ENCODE measurements at regions not wholly inside any gene's neighbourhood (a gene's known extent, or its start where the extent isn't known, plus 50 kb on each side); places are given as distances from the start of the nearest gene placed in this dataset.
A peak's percentile ranks its signal among the peaks of the same experiment; 100 is the strongest.

DNA sequence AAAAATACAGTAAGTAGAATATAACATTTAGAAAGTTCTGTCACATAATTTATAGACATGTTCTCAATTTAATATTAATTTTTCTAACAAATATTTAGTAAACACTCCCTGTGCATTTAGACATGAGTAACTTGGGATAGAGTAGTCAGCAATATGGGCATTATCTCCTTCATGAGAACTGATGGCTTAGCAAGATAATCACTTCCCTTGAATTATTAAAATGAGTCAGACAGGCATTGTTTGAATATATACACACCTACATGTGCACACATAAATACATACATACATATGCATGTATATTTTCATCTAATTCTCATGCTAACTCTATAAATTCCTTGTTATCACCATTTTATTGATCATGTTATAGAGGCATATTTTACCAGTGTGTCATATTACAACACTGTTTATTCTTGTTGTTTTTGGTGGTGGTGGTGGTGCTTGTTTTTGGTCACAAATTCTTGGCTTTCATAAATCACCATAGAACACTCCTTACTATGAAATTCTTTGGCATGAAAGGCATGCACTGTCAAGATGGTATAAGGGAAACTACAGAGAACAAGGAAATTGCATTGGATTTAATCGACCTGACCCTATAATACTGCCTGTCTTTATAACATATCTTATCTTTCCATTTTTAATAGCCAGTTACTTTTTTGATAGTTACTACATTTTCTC lies 434.5 kb upstream of the MANEA start:
- no peak overlapping the region for H3K4me3 ChIP-seq (ENCODE audit: low read depth, poor library complexity, severe bottlenecking)
- intact Hi-C loops (cut with DNase I; ENCODE audit: low total_unique reads), result no loop called here
- no peak for TF ChIP-seq POLR2A (IDR thresholded peaks at IDR 0.05)
- TF ChIP-seq, protein P1, sequence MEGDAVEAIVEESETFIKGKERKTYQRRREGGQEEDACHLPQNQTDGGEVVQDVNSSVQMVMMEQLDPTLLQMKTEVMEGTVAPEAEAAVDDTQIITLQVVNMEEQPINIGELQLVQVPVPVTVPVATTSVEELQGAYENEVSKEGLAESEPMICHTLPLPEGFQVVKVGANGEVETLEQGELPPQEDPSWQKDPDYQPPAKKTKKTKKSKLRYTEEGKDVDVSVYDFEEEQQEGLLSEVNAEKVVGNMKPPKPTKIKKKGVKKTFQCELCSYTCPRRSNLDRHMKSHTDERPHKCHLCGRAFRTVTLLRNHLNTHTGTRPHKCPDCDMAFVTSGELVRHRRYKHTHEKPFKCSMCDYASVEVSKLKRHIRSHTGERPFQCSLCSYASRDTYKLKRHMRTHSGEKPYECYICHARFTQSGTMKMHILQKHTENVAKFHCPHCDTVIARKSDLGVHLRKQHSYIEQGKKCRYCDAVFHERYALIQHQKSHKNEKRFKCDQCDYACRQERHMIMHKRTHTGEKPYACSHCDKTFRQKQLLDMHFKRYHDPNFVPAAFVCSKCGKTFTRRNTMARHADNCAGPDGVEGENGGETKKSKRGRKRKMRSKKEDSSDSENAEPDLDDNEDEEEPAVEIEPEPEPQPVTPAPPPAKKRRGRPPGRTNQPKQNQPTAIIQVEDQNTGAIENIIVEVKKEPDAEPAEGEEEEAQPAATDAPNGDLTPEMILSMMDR (IDR thresholded peaks at IDR 0.05), result no peak
- WGBS, 2 donors, result 59 to 78% methylated on average over 1 of the region's 1 CpG
- DNase-seq (ENCODE audit: low spot score in 2 of 2), result no peak

DNA sequence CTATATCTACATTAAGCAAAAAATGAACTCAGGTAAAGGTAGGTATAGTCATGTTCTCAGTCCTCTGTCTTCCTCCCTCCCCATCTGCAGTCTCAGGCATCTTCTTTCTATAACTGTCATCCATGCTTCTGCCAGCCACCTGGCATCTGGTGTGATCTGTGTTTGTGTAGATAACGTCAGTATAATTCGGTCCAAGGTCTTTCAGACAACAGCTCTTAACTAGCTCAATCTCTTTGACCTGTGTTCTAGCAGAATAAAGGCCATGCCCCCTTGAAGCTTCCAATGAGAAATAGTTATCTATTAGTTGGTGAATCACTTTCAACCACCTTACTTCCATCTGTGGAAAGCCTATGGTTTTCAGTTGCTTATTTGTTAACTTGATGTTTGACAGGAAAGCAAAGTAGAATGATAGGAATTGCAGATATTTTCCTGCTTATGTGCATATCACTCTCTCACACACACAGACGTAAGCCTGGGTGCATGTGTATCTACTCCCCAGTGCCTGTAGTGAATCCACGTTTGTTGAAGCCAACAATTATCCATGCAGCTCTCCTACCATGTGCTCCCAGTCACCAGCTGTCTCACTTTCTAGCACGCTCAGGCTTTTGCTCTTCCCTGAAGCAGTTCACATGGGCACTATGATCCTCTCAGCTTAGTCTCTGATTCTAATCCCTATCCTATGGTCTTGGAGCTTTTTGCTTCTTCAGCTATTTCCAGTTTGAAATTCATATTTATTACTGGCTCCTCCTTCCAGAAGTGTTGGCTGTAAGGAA lies 433.7 kb upstream of the MANEA start:
- peak overlapping the region; percentile 2 for H3K4me3 ChIP-seq (ENCODE audit: low read depth, poor library complexity, severe bottlenecking)
- WGBS, 2 donors, result 38 to 66% methylated on average over 5 of the region's 5 CpGs
- no peak for TF ChIP-seq POLR2A (IDR thresholded peaks at IDR 0.05)
- TF ChIP-seq, protein P1 (IDR thresholded peaks at IDR 0.05), result no peak
- intact Hi-C loops (cut with DNase I; ENCODE audit: low total_unique reads), result no loop called here
- no peak for DNase-seq (ENCODE audit: low spot score in 2 of 2)

DNA sequence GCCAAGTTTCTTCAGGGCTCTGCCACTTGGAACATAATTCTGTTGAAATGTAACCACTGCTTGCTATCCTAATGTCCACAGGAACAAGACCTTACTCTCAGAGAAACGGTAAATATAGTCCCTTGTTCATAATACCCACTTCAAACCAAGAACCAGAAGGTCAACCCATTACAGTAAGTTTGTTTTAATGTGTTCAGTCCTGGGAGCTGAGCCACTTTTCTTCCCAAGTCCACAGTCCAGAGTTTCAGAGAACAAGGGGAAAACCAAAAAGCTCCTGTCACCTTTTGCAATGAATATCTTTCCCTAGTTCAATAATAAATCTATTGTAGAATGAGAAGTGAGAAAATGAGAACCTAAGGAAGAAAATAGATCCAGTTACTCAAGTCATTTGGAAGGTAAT lies 431.9 kb upstream of the MANEA start:
- TF ChIP-seq, protein P1 (IDR thresholded peaks at IDR 0.05), result no peak
- TF ChIP-seq POLR2A (IDR thresholded peaks at IDR 0.05), result no peak

DNA sequence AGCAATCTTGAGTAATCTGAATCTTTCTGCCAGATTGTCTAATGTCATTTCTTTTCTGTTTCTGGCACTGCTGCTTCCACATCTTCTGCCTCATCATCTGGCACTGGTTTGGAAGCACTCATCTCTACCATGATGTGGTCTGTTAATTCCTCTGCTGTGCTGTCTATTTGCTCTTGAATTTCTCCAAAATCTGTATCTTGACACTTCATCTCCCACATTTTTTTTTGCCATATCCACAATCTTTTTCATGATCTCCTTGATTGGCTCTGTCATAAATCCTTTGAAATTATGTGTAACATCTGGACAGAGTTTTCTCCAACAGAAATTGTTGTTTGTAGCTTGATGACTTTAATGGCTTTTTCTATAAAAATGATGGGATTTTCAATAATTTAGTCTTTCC lies 417.8 kb upstream of the MANEA start:
- no peak for DNase-seq (ENCODE audit: low spot score in 2 of 2)
- no peak overlapping the region for H3K4me3 ChIP-seq (ENCODE audit: low read depth, poor library complexity, severe bottlenecking)
- TF ChIP-seq POLR2A (IDR thresholded peaks at IDR 0.05), result no peak
- TF ChIP-seq, protein P1 (IDR thresholded peaks at IDR 0.05), result no peak
- intact Hi-C loops (cut with DNase I; ENCODE audit: low total_unique reads), result no loop called here

More for the DNA sequence above, 431.9 kb upstream of the MANEA start:
- H3K4me3 ChIP-seq (ENCODE audit: low read depth, poor library complexity, severe bottlenecking), result no peak overlapping the region
- no peak for DNase-seq (ENCODE audit: low spot score in 2 of 2)
- WGBS, 2 donors, result 56 to 59% methylated on average over 1 of the region's 1 CpG
- intact Hi-C loops (cut with DNase I; ENCODE audit: low total_unique reads), result no loop called here

DNA sequence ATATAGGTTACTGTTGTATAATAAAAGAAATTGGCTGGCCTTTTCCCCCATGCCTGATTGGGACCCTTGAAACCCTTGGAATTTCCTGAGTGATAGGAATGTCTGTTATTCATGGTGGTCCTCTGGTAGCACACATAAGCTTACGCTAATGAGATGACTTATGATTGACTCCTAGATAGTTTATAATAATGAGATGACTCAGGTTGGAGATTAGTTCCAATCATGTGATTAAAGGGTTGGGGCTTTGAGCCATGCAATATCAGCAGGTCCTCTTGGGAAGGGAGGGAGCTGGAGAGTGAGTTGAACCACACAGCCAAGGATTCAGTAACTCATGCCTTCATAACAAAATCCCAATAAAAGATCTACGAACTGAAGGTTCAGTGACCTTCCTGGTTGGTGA lies 407.6 kb upstream of the MANEA start:
- no peak for DNase-seq (ENCODE audit: low spot score in 2 of 2)
- whole genome bisulfite sequencing, 2 donors, result 45 to 46% methylated on average over 2 of the region's 2 CpGs
- no peak overlapping the region for H3K4me3 ChIP-seq (ENCODE audit: low read depth, poor library complexity, severe bottlenecking)
- intact Hi-C loops (cut with DNase I; ENCODE audit: low total_unique reads), result no loop called here
- TF ChIP-seq POLR2A (IDR thresholded peaks at IDR 0.05), result no peak
- TF ChIP-seq, protein P1 (IDR thresholded peaks at IDR 0.05), result no peak

Data from lower leg skin (tissue), 4 donors.